ENCODE measurements at regions not wholly inside any gene's neighbourhood (a gene's known extent, or its start where the extent isn't known, plus 50 kb on each side); places are given as distances from the start of the nearest gene placed in this dataset.
"Not testable (repeated sequence)": the region's sequence is repeated elsewhere in the genome, so short reads cannot be mapped to it uniquely, and the experiment has no call there.

GRCh38 chr16:26593700-26594099, 473.0 kb upstream of the C16orf82 start:
- Histone ChIP-seq H3K79me2 (ENCODE audit: insufficient read depth, low read depth) (no peaks in the 10 kb centered on the region), H3K4me3 (IDR thresholded peaks at IDR 0.05; ENCODE audit: insufficient read depth, low read depth, low read length) (no peak overlapping the region), H3K4me1 (ENCODE audit: low read depth, poor library complexity, severe bottlenecking) (no peaks in the 10 kb centered on the region), H3K36me3 (ENCODE audit: insufficient read depth) (no peaks in the 10 kb centered on the region), H4K20me1 (ENCODE audit: insufficient read depth) (no peaks in the 10 kb centered on the region), H2AFZ (ENCODE audit: low read depth) (no peak overlapping the region), H3K4me2 (no peak overlapping the region), H3K27ac (no peak overlapping the region), H3K9ac (no peak overlapping the region), H3K27me3 (ENCODE audit: insufficient read depth, low read depth) (no peaks in the 10 kb centered on the region)
- no peak for TF ChIP-seq CTCF (conservative IDR thresholded peaks at IDR 0.05; ENCODE audit: low read depth, low read length)

DNA sequence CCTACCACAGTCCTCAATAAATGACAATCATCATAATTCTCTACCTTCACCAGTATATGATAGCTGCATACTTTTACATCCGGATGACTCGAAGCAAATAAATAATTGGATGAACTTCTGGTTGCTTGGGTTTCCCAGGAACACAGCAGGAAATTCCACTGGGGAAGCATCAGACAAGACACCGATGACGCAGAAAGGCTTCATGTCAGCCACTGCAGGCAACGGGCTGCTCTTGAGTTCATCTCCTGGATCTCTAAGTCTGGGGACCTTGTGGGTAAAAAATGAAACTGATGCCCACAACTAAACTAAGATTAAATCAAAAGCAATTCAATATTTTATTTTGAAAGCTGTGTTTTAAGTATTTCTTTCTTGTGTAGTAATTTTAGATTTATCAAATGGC, 472.1 kb upstream of the C16orf82 start:
- no peak overlapping the region for H3K4me3 ChIP-seq (IDR thresholded peaks at IDR 0.05; ENCODE audit: insufficient read depth, low read depth, low read length)
- no peaks in the 10 kb centered on the region for H3K79me2 ChIP-seq (ENCODE audit: insufficient read depth, low read depth)
- H3K9ac ChIP-seq = no peak overlapping the region
- H3K4me2 ChIP-seq = no peak overlapping the region
- H3K27me3 ChIP-seq (ENCODE audit: insufficient read depth, low read depth) = no peaks in the 10 kb centered on the region
- H4K20me1 ChIP-seq (ENCODE audit: insufficient read depth) = no peaks in the 10 kb centered on the region
- no peaks in the 10 kb centered on the region for H3K4me1 ChIP-seq (ENCODE audit: low read depth, poor library complexity, severe bottlenecking)
- TF ChIP-seq CTCF (conservative IDR thresholded peaks at IDR 0.05; ENCODE audit: low read depth, low read length) = no peak
- H2AFZ ChIP-seq (ENCODE audit: low read depth) = no peak overlapping the region
- H3K36me3 ChIP-seq (ENCODE audit: insufficient read depth) = no peaks in the 10 kb centered on the region
- no peak overlapping the region for H3K27ac ChIP-seq

DNA sequence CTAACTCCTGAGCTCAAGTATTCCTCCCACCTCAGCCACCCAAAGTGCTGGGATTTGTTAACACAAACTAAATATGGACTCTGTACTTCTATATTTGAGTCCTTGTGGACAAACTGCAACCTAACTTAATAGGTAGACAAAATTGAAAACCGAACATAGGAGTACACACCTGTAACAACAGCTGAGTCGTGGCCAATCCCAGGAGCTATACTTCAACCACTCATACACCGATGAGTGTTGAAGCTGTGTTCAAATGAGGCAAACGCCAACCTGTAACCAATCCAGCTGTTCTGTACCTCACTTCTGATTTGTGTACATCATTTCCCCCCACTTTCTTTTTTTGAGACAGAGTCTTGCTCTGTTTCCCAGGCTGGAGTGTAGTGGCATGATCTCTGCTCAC, 471.5 kb upstream of the C16orf82 start:
- Histone ChIP-seq H2AFZ (ENCODE audit: low read depth) (no peak overlapping the region), H3K27me3 (ENCODE audit: insufficient read depth, low read depth) (no peaks in the 10 kb centered on the region), H3K4me1 (ENCODE audit: low read depth, poor library complexity, severe bottlenecking) (no peaks in the 10 kb centered on the region), H4K20me1 (ENCODE audit: insufficient read depth) (no peaks in the 10 kb centered on the region), H3K27ac (no peak overlapping the region), H3K79me2 (ENCODE audit: insufficient read depth, low read depth) (no peaks in the 10 kb centered on the region), H3K4me3 (IDR thresholded peaks at IDR 0.05; ENCODE audit: insufficient read depth, low read depth, low read length) (no peak overlapping the region), H3K36me3 (ENCODE audit: insufficient read depth) (no peaks in the 10 kb centered on the region), H3K9ac (no peak overlapping the region), H3K4me2 (no peak overlapping the region)
- TF ChIP-seq CTCF (conservative IDR thresholded peaks at IDR 0.05; ENCODE audit: low read depth, low read length) = no peak

DNA sequence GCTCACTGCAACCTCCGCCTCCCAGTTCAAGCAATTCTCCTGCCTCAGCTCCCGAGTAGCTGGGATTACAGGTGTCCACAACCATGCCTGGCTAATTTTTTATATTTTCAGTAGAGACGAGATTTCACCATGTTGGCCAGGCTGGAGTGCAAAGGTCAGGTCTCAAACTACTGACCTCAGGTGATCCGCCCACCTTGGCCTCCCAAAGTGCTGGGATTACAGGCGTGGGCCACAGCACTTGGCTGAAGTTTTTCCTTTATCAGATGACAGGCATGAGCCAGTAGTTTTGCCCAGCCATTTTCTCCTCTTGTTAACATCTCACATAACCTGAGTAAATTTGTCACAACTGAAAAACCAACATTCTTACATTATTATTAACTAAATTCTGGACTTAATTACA, 470.7 kb upstream of the C16orf82 start:
- H3K4me3 ChIP-seq (IDR thresholded peaks at IDR 0.05; ENCODE audit: insufficient read depth, low read depth, low read length); H3K36me3 ChIP-seq (ENCODE audit: insufficient read depth): not testable (repeated sequence)

GRCh38 chr16:26598061-26598460, 468.7 kb upstream of the C16orf82 start:
- no peaks in the 10 kb centered on the region for H4K20me1 ChIP-seq (ENCODE audit: insufficient read depth)
- H3K79me2 ChIP-seq (ENCODE audit: insufficient read depth, low read depth) = no peaks in the 10 kb centered on the region
- H2AFZ ChIP-seq (ENCODE audit: low read depth) = no peak overlapping the region
- H3K4me3 ChIP-seq (IDR thresholded peaks at IDR 0.05; ENCODE audit: insufficient read depth, low read depth, low read length) = no peak overlapping the region
- H3K4me2 ChIP-seq = no peak overlapping the region
- H3K4me1 ChIP-seq (ENCODE audit: low read depth, poor library complexity, severe bottlenecking) = no peaks in the 10 kb centered on the region
- TF ChIP-seq CTCF (conservative IDR thresholded peaks at IDR 0.05; ENCODE audit: low read depth, low read length) = no peak
- no peak overlapping the region for H3K9ac ChIP-seq
- H3K27ac ChIP-seq = no peak overlapping the region
- no peaks in the 10 kb centered on the region for H3K27me3 ChIP-seq (ENCODE audit: insufficient read depth, low read depth)
- H3K36me3 ChIP-seq (ENCODE audit: insufficient read depth) = no peaks in the 10 kb centered on the region

More for the DNA sequence above, 470.7 kb upstream of the C16orf82 start:
- not testable (repeated sequence) for H4K20me1 ChIP-seq (ENCODE audit: insufficient read depth); H3K79me2 ChIP-seq (ENCODE audit: insufficient read depth, low read depth); H3K27me3 ChIP-seq (ENCODE audit: insufficient read depth, low read depth); H3K4me2 ChIP-seq; H3K9ac ChIP-seq; H3K4me1 ChIP-seq (ENCODE audit: low read depth, poor library complexity, severe bottlenecking); H3K27ac ChIP-seq; H2AFZ ChIP-seq (ENCODE audit: low read depth)
